HG03108 (cell line): ENCODE measurements at regions not wholly inside any gene's neighbourhood (a gene's known extent, or its start where the extent isn't known, plus 50 kb on each side); places are given as distances from the start of the nearest gene placed in this dataset.

Source experiments
- ATAC-seq: cut with Tn5 transposase; IDR thresholded peaks from one replicate; pipeline ENCODE4 v1.9.1; 2021; ENCODE audit warnings: moderate library complexity; ENCODE audit not compliant: unreplicated experiment

- ATAC-seq, result no peak
These were observed 473.3 kb upstream of the PCDH15 start for GRCh38 chr10:55274367-55274766.

GRCh38 chr10:55273946-55274345 is 472.9 kb upstream of the PCDH15 start:
- no peak for ATAC-seq

GRCh38 chr10:55272886-55273285 is 471.9 kb upstream of the PCDH15 start:
- no peak for ATAC-seq

- no peak for ATAC-seq
These were observed 465.8 kb upstream of the PCDH15 start for GRCh38 chr10:55266797-55267196.

- ATAC-seq, result no peak
These were observed 462.3 kb upstream of the PCDH15 start for GRCh38 chr10:55263327-55263726.

GRCh38 chr10:55242544-55242943 is 441.5 kb upstream of the PCDH15 start:
- ATAC-seq, result no peak

- ATAC-seq, result no peak
These were observed 436.4 kb upstream of the PCDH15 start for GRCh38 chr10:55237462-55237861.

- ATAC-seq, result peak; percentile 93
These were observed 432.5 kb upstream of the PCDH15 start for GRCh38 chr10:55233505-55233904.

GRCh38 chr10:55233090-55233489 is 432.1 kb upstream of the PCDH15 start:
- ATAC-seq, result no peak

GRCh38 chr10:55232553-55232952 is 431.5 kb upstream of the PCDH15 start:
- no peak for ATAC-seq

- ATAC-seq, result no peak
These were observed 426.9 kb upstream of the PCDH15 start for GRCh38 chr10:55227967-55228366.

GRCh38 chr10:55224007-55224781 is 423.2 kb upstream of the PCDH15 start:
- ATAC-seq, result no peak

- no peak for ATAC-seq
These were observed 422.3 kb upstream of the PCDH15 start for GRCh38 chr10:55223352-55223751.

GRCh38 chr10:55220975-55221374 is 419.9 kb upstream of the PCDH15 start:
- no peak for ATAC-seq

- no peak for ATAC-seq
These were observed 414.7 kb upstream of the PCDH15 start for GRCh38 chr10:55215699-55216098.

- ATAC-seq, result no peak
These were observed 413.6 kb upstream of the PCDH15 start for GRCh38 chr10:55214608-55215007.

GRCh38 chr10:55212051-55212450 is 411.0 kb upstream of the PCDH15 start:
- no peak for ATAC-seq

- ATAC-seq, result no peak
These were observed 402.8 kb upstream of the PCDH15 start for GRCh38 chr10:55203874-55204273.

GRCh38 chr10:55203319-55203718 is 402.3 kb upstream of the PCDH15 start:
- ATAC-seq, result no peak

- no peak for ATAC-seq
These were observed 399.0 kb upstream of the PCDH15 start for GRCh38 chr10:55200020-55200419.

GRCh38 chr10:55191236-55191860 is 390.3 kb upstream of the PCDH15 start:
- ATAC-seq, result no peak

- no peak for ATAC-seq
These were observed 383.0 kb upstream of the PCDH15 start for GRCh38 chr10:55183993-55184392.

- ATAC-seq, result no peak
These were observed 379.3 kb upstream of the PCDH15 start for GRCh38 chr10:55180357-55180756.
